HG03378 (cell line): ENCODE measurements at regions not wholly inside any gene's neighbourhood (a gene's known extent, or its start where the extent isn't known, plus 50 kb on each side); places are given as distances from the start of the nearest gene placed in this dataset.

Source experiments
- ATAC-seq: cut with Tn5 transposase; IDR thresholded peaks from one replicate; pipeline ENCODE4 v1.9.1; 2021; ENCODE audit warnings: mild to moderate bottlenecking, moderate library complexity; ENCODE audit not compliant: unreplicated experiment

DNA sequence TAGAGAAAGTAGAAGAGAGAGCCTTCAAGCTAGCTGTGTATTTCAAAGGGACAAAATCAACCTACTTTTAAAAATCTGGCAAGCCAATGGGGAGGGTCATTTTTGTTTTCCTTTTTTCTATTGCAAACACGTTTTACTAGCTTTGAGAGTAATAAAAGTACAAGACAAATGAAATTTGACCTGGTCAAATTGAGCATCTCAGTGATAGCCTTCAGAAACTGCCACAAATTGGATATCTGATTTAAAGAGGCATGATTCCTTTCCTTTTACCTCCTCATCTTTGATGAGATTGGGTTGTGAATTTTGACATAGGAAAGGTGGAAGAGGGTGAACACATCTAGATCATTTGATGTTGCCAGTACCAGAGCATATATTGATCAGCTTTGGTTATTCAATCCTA, 53.6 kb upstream of the RBMS3 start:
- no peak for ATAC-seq
